Germinal center (tissue), 1 donor: ENCODE measurements at regions not wholly inside any gene's neighbourhood (a gene's known extent, or its start where the extent isn't known, plus 50 kb on each side); places are given as distances from the start of the nearest gene placed in this dataset.

Experiments used
- DNase-seq: peaks from one replicate; pipeline ENCODE4 v3.0.0; 2012; ENCODE audit warnings: mixed read lengths, low spot score

DNA sequence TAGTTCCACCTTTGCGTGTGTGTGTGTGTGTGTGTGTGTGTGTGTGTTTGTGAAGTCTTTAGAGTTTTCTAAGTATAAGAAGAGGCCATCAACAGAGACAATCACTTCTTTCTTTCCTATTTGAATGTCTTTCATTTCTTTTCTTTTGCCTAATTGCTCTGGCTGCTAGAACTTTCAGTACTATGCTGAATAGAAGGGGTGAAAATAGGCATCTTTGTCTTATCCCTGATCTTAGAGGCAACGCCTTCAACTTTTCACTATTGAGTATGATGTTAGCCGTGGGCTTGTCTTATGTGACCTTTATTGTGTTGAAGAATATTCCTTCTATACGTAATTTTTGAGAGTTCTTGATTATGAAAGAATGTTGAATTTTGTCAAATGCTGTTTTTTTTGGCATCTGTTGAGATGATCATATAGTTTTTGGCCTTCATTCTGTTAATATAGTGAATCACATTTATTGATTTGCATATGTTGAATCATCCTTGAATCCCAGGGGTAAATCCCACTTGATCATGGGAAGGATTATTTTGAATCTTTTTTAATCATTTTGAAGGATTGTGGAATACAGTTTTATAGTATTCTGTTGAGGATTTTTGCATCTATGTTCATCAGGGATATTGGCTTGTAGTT is 134.8 kb upstream of the CD180 start:
- no peak for DNase-seq

GRCh38 chr5:67319935-67320725 is 123.5 kb upstream of the CD180 start:
- DNase-seq: no peak

DNA sequence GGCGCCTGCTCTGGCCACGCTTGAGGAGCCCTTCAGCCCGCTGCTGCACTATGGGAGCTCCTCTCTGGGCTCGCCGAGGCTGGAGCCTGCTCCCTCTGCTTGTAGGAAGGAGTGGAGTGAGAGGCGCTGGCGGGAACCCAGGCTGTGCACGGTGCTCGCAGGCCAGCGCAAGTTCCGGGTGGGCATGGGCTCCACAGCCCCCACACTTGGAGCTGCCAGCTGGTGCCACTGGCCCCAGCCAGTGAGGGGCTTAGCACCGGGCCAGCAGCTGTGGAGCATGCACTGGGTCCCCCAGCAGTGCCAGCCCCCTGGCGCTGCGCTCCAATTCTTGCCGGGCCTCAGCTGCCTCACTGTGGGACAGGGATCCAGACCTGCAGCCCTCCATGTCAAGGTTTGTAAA is 122.1 kb upstream of the CD180 start:
- DNase-seq: no peak

DNA sequence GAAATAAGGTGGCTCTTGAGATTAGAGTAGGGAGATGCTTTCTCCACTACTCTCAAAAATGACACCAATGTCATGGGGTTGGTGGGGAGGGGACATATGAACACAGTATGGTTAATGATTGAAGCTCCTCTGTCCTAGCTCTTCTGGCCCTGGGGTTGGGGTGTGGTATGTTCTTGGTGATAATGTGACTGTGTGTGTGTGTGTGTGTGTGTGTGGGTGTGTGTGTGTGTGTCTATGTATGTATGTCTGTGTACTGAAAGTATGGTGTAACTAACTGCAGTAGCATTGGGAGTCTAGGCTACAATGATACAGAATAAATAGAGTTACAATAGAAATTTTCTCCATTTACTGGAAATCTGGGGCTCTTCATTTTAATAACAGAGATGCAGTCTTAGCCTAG is 121.0 kb upstream of the CD180 start:
- no peak for DNase-seq

GRCh38 chr5:67316695-67317094 is 120.1 kb upstream of the CD180 start:
- no peak for DNase-seq

GRCh38 chr5:67315082-67315989 is 118.7 kb upstream of the CD180 start:
- no peak for DNase-seq

GRCh38 chr5:67311701-67312100 is 115.1 kb upstream of the CD180 start:
- no peak for DNase-seq

GRCh38 chr5:67311208-67311607 is 114.6 kb upstream of the CD180 start:
- no peak for DNase-seq

DNA sequence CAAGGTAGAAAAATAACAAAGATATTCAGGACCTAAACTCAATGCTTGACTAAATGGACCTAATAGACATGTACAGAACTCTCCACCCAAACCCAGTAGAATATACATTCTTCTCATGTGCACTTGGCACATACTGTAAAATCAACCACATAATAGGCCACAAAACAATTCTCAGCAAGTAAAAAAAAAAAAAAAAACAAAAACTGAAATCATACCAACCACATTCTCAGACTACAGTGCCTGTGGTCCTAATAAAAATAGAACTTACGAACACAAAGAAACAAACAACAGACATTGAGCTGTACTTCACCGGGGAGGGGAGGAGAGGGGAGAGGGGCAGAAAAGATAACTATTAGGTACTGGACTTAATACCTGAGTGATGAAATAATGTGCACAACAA is 114.1 kb upstream of the CD180 start:
- DNase-seq: no peak

- DNase-seq: no peak
Observed at GRCh38 chr5:67310169-67310568, 113.6 kb upstream of the CD180 start.

- no peak for DNase-seq
Observed at GRCh38 chr5:67308988-67309688, 112.5 kb upstream of the CD180 start.

GRCh38 chr5:67306965-67307607 is 110.5 kb upstream of the CD180 start:
- DNase-seq: no peak

DNA sequence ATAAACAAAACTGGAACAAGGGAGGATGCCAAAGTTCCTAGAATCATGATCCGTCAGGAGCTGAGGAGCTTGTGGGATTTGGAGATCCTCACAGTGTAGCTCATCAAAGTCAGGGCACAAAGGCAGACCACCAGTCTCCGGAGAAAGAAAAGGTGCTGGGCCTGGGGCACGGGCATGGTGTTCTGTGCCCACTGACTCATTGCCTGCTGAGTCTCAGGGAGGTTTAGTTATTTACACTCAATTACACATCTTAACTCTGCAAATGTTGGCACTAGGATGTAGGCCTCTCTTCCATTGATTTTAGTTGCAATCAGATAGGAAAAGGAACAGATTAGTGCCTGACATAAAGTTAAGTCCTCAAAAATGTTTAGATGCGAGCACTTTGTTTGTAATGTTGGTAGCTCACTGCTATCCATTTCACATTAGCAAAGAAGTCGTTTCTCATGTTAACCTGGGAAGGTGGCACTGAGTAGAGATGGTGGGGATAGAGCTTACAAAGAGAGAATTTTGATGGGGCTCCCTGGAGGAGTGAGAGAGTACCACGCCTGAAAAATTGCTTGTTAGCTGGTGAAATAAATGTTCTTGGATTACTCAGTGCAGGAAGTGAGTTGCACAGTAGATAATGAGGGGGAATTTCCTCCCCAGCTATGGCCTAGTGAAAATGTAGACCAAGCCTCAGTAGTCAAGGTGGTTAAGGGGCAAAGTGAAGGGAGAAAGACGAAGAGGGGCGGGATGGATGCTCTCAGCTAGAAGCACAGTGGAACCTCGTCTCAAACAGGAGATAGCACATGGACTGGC is 109.5 kb upstream of the CD180 start:
- no peak for DNase-seq

DNA sequence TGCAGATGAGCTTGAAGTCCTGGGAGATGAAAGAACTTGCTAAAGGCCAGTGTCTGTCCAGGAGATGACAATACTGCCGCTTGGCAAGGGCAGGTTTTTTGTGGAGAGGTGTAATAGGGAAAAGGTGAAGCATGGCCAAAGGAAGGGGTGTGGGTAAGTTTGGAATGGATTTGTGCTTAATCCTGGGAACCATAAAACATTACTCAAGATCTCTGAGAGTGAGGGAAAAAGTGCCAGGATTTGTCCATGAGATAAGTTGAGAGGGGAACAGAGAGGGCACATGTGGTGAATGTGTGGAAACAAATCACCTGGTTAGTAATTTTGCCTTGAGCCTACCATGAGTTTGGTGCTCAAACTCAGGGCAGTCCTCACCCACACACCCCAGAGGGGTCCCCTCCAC is 108.8 kb upstream of the CD180 start:
- no peak for DNase-seq

DNA sequence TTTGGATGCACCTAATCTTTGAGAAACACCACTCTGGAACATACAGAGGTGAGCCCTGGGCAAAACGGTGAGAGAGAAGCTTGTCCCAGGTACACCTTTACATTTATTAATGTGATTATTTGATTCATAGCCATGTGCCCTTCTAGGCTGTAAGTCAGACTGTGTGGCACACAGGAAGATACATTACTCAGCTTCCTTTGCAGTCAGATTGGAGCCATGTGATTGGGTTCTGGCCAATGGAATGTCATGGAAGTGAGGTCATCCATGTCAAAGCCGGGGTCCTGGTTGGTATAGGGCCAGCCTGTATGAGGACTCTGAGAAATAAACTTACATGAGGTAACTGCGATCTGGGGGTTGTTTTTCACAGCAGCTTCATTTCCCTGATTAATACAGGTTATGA is 106.8 kb upstream of the CD180 start:
- no peak for DNase-seq

- DNase-seq: no peak
Observed at GRCh38 chr5:67301285-67301903, 104.8 kb upstream of the CD180 start.

- no peak for DNase-seq
Observed at GRCh38 chr5:67300326-67300725, 103.7 kb upstream of the CD180 start.

GRCh38 chr5:67299231-67299735 is 102.7 kb upstream of the CD180 start:
- DNase-seq: no peak

DNA sequence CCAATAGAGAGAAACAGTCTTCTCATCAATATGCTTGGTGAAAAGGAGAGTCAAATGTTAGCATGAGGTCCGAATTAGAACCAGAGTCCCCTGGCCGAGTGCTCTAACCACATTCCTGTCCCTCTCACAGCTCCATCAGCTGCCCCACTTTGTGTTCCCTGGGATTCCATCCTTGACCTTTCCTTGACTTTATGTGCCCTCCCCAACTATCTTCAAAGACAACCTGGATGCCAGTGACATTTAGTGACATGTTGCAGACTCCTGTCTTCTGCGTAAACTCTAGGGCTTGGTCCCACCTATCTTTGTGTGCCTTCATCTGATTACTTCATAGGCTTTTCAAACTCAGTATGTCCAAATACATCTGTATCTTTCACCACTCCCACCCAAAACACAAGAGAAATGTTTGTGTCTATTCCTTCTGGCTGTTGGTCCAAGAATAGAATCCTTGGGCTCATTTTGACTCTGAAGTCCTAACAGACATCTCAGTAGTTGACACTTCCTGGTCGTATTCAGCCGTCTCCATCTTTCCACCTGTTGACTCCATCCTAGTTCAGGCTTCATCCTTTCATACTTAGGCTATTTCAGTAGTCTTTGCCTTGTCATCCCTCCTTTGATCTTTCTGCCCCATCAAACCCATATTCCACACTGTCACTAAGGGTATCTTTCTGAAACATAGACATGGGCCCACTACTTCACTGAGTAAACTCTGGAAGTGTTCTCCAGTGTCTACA is 101.4 kb upstream of the CD180 start:
- no peak for DNase-seq
